Tibial artery (tissue), 4 donors: ENCODE measurements at regions not wholly inside any gene's neighbourhood (a gene's known extent, or its start where the extent isn't known, plus 50 kb on each side); places are given as distances from the start of the nearest gene placed in this dataset.

Experiments
- DNase-seq, 2 donors: peaks; one replicate each; pipeline ENCODE4 v3.0.0-alpha.2; 2019
- H3K27ac ChIP-seq, 2 donors: fragments of 200-600 bp; sonication (generic) in 1 of 2; 1 replicate in 1 of 2; 2 replicates in 1 of 2; pipeline ENCODE4 v1.5.1; 2018 to 2019; ENCODE audit warnings: mild to moderate bottlenecking in 1 of 2
- H3K27me3 ChIP-seq, 2 donors: fragments of 200-600 bp; sonication (generic) in 1 of 2; one replicate each; pipeline versions ENCODE4 v1.5.1 to v1.6.0; 2016 to 2019
- H3K36me3 ChIP-seq, 3 donors: fragments of 200-600 bp; sonication (generic) in 2 of 3; one replicate each; pipeline ENCODE4 v1.5.1; 2016 to 2019; ENCODE audit warnings: mild to moderate bottlenecking in 2 of 3
- H3K4me1 ChIP-seq, 4 donors: fragments of 200-600 bp; sonication (generic) in 2 of 4; 1 replicate in 3 of 4; 2 replicates in 1 of 4; pipeline ENCODE4 v1.5.1; 2016 to 2019
- H3K4me3 ChIP-seq, 2 donors: fragments of 200-600 bp; sonication (generic) in 1 of 2; 1 replicate in 1 of 2; 2 replicates in 1 of 2; pipeline ENCODE4 v1.5.1; 2018 to 2019; ENCODE audit warnings: mild to moderate bottlenecking in 2 of 2
- H3K9me3 ChIP-seq, 3 donors: fragments of 200-600 bp; sonication (generic) in 1 of 3; one replicate each; pipeline ENCODE4 v1.5.1; 2016 to 2019
- intact Hi-C: fragments of 100-400 bp; cut with DNase I; formaldehyde crosslinking; loops from one replicate; pipeline ENCODE4 v1.15.0; 2023; ENCODE audit warnings: low total_unique reads
- TF ChIP-seq, protein P1 (sequence below), 2 experiments: fragments of 200-600 bp in 1 of 2; fragments of 450-650 bp in 1 of 2; IDR thresholded peaks; one replicate each; pipeline ENCODE4 v1.5.1; 2017 to 2019; ENCODE audit warnings: antibody characterized with exemption in 2 of 2, mild to moderate bottlenecking in 1 of 2, moderate library complexity in 1 of 2

GRCh38 chr5:90338712-90339372 is 70.7 kb downstream of the CETN3 start:
- Histone ChIP-seq H3K9me3 (no peaks in the 10 kb centered on the region), H3K27me3 (no peaks in the 10 kb centered on the region), H3K27ac (no peak overlapping the region), H3K4me3 (no peak overlapping the region), H3K4me1 (peaks cover 0 to 7% (median 0%) of the 10 kb centered on the region in 4 donors), H3K36me3 (no peaks in the 10 kb centered on the region)
- TF ChIP-seq, protein P1, sequence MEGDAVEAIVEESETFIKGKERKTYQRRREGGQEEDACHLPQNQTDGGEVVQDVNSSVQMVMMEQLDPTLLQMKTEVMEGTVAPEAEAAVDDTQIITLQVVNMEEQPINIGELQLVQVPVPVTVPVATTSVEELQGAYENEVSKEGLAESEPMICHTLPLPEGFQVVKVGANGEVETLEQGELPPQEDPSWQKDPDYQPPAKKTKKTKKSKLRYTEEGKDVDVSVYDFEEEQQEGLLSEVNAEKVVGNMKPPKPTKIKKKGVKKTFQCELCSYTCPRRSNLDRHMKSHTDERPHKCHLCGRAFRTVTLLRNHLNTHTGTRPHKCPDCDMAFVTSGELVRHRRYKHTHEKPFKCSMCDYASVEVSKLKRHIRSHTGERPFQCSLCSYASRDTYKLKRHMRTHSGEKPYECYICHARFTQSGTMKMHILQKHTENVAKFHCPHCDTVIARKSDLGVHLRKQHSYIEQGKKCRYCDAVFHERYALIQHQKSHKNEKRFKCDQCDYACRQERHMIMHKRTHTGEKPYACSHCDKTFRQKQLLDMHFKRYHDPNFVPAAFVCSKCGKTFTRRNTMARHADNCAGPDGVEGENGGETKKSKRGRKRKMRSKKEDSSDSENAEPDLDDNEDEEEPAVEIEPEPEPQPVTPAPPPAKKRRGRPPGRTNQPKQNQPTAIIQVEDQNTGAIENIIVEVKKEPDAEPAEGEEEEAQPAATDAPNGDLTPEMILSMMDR (IDR thresholded peaks at IDR 0.05) = no peak
- DNase-seq = no peak
- intact Hi-C loops = no loop called here

DNA sequence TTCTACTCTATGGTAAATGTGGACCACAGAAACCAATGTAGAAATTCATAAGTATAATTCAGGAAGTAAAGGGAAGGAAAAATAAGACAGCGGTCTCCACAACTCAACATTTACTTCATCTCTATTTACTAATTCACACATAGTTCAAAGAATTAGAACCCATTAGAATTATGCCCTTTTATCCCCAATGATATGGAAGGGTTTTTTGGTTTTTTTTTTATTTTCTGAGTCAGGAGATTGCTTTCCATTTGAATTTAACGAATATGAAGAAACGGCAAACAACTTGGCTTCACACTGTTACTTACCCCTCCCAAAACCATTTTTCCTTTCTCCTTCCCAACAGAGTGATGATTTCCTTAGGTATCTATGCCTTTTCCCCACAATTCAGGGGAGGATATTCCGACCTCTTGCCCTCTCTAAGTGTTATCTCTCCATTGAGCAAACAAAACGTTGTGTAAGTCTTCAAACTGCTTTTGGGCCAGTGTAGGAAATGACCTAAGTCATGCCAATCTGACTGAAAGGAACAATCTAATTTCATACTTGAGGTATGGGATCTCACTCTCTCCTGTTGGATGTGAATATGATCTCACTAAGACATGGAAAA is 72.0 kb downstream of the CETN3 start:
- H3K27me3 ChIP-seq = no peaks in the 10 kb centered on the region
- no peak overlapping the region for H3K4me3 ChIP-seq
- no peak for DNase-seq
- peaks cover 0 to 7% (median 0%) of the 10 kb centered on the region in 4 donors for H3K4me1 ChIP-seq
- no peaks in the 10 kb centered on the region for H3K9me3 ChIP-seq
- TF ChIP-seq, protein P1 (IDR thresholded peaks at IDR 0.05) = no peak
- H3K27ac ChIP-seq = no peak overlapping the region
- intact Hi-C loops = no loop called here
- H3K36me3 ChIP-seq = no peaks in the 10 kb centered on the region

- Histone ChIP-seq H3K9me3 (no peaks in the 10 kb centered on the region), H3K4me1 (peaks cover 0 to 7% (median 0%) of the 10 kb centered on the region in 4 donors), H3K27ac (no peak overlapping the region), H3K4me3 (no peak overlapping the region), H3K27me3 (no peaks in the 10 kb centered on the region), H3K36me3 (no peaks in the 10 kb centered on the region)
- TF ChIP-seq, protein P1 (IDR thresholded peaks at IDR 0.05) = no peak
- no peak for DNase-seq
- intact Hi-C loops = no loop called here
Measured at GRCh38 chr5:90336752-90337151, 72.8 kb downstream of the CETN3 start.

GRCh38 chr5:90334741-90335140 is 74.8 kb downstream of the CETN3 start:
- Histone ChIP-seq H3K27me3 (no peaks in the 10 kb centered on the region), H3K4me1 (peaks cover 0 to 7% (median 0%) of the 10 kb centered on the region in 4 donors), H3K27ac (no peak overlapping the region), H3K4me3 (no peak overlapping the region), H3K36me3 (no peaks in the 10 kb centered on the region), H3K9me3 (no peaks in the 10 kb centered on the region)
- no peak for DNase-seq
- TF ChIP-seq, protein P1 (IDR thresholded peaks at IDR 0.05) = no peak
- intact Hi-C loops = no loop called here

DNA sequence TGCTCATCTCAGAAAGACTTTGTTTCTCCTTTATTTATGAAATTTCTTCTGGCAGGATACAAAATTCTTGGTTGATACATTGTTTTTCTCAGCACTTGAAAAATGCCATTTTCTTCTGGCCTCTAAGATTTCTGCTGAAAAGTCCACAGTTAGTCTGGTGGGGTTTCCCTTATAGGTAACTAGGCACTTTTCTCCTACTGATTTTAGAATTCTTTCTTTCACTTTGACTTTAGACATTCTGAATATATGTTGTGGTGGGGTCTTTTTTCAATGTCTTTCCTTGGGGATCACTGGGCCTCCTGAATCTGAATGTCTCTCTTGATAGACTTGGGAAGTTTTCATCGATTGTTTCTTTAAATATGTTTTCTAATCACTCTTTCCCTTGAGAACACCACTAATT is 79.6 kb downstream of the CETN3 start:
- H3K36me3 ChIP-seq = no peaks in the 10 kb centered on the region
- intact Hi-C loops = no loop called here
- H3K4me3 ChIP-seq = no peak overlapping the region
- no peak for DNase-seq
- no peaks in the 10 kb centered on the region for H3K9me3 ChIP-seq
- H3K4me1 ChIP-seq = peaks cover 0 to 7% (median 0%) of the 10 kb centered on the region in 4 donors
- no peak overlapping the region for H3K27ac ChIP-seq
- TF ChIP-seq, protein P1 (IDR thresholded peaks at IDR 0.05) = no peak
- no peaks in the 10 kb centered on the region for H3K27me3 ChIP-seq
